Parathyroid adenoma (tissue), 2 donors: ENCODE measurements at regions not wholly inside any gene's neighbourhood (a gene's known extent, or its start where the extent isn't known, plus 50 kb on each side); places are given as distances from the start of the nearest gene placed in this dataset.
A peak's percentile ranks its signal among the peaks of the same experiment; 100 is the strongest.

Experiments
- H2AFZ ChIP-seq: fragments of 300-600 bp; sonication (generic); one replicate; pipeline ENCODE4 v1.7.0; 2017; ENCODE audit warnings: antibody characterized with exemption, mild to moderate bottlenecking
- H3K27ac ChIP-seq: fragments of 300-600 bp; sonication (generic); one replicate; pipeline ENCODE4 v1.7.0; 2017
- H3K27me3 ChIP-seq: fragments of 300-600 bp; sonication (generic); one replicate; pipeline ENCODE4 v1.7.0; 2017; ENCODE audit warnings: low read length; ENCODE audit not compliant: control insufficient read depth, insufficient read depth
- H3K36me3 ChIP-seq: fragments of 300-600 bp; sonication (generic); one replicate; pipeline ENCODE4 v1.7.0; 2017; ENCODE audit warnings: low read length; ENCODE audit not compliant: control insufficient read depth, insufficient read depth
- H3K4me1 ChIP-seq: fragments of 300-600 bp; sonication (generic); one replicate; pipeline ENCODE4 v1.7.0; 2017; ENCODE audit warnings: control low read depth
- H3K4me2 ChIP-seq: fragments of 300-600 bp; sonication (generic); one replicate; pipeline ENCODE4 v1.7.0; 2017; ENCODE audit warnings: low read length
- H3K4me3 ChIP-seq: fragments of 300-600 bp; sonication (generic); one replicate; pipeline ENCODE4 v1.7.0; 2017; ENCODE audit warnings: low read depth, low read length
- H3K79me2 ChIP-seq: fragments of 300-600 bp; sonication (generic); one replicate; pipeline ENCODE4 v1.7.0; 2017; ENCODE audit warnings: control low read depth
- H3K9ac ChIP-seq: fragments of 300-600 bp; sonication (generic); one replicate; pipeline ENCODE4 v1.7.0; 2017; ENCODE audit warnings: mild to moderate bottlenecking
- H3K9me3 ChIP-seq: fragments of 300-600 bp; sonication (generic); one replicate; pipeline ENCODE4 v1.7.0; 2017; ENCODE audit warnings: low read length; ENCODE audit not compliant: control insufficient read depth
- TF ChIP-seq, protein P1 (sequence below): fragments of 300-600 bp; sonication (generic); IDR thresholded peaks from one replicate; pipeline ENCODE4 v1.7.0; 2017; ENCODE audit warnings: antibody characterized with exemption, mild to moderate bottlenecking
- donor health status: primary hyperparathyroidism.

DNA sequence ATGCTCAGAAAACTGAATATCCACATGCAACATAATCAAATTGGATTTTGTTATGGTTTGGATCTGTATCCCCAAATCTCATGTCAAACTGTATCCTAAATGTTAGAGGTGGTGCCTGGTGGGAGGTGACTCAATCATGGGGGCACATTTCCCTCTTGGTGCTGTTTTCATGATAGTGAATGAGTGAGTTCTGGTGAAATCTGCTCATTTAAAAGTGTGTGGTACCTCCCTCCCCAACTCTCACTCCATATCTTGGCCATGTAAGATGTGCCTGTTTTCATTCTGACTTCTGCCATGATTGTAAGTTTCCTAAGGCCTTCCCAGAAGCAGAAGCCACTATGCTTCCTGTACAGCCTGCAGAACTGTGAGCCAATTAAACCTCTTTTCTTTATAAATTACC lies 239.6 kb upstream of the KLF14 start:
- H2AFZ ChIP-seq, result no peak overlapping the region
- TF ChIP-seq, protein P1, sequence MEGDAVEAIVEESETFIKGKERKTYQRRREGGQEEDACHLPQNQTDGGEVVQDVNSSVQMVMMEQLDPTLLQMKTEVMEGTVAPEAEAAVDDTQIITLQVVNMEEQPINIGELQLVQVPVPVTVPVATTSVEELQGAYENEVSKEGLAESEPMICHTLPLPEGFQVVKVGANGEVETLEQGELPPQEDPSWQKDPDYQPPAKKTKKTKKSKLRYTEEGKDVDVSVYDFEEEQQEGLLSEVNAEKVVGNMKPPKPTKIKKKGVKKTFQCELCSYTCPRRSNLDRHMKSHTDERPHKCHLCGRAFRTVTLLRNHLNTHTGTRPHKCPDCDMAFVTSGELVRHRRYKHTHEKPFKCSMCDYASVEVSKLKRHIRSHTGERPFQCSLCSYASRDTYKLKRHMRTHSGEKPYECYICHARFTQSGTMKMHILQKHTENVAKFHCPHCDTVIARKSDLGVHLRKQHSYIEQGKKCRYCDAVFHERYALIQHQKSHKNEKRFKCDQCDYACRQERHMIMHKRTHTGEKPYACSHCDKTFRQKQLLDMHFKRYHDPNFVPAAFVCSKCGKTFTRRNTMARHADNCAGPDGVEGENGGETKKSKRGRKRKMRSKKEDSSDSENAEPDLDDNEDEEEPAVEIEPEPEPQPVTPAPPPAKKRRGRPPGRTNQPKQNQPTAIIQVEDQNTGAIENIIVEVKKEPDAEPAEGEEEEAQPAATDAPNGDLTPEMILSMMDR, result no peak

DNA sequence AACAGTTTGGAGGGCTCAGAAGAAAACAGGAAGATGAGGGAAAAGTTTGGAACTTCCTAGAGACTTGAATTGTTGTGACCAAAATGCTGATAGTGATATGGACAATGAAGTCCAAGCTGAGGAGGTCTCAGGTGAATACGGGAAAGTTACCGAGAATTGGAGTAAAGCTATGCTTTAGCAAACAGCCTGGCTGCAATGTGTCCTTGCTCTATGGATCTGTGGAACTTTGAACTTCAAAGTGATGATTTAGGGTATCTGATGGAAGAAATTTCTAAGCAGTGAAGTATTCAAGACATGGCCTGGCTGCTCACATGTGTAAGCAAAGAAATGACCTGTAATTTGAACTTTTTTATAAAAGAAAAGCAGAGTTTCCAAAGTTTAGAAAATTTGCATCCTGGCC lies 240.2 kb upstream of the KLF14 start:
- no peak overlapping the region for H3K4me3 ChIP-seq
- no peak overlapping the region for H3K27ac ChIP-seq
- no peaks in the 10 kb centered on the region for H3K36me3 ChIP-seq
- peaks cover 42% of the 10 kb centered on the region for H3K79me2 ChIP-seq
- no peaks in the 10 kb centered on the region for H3K27me3 ChIP-seq
- TF ChIP-seq, protein P1, result no peak
- peaks cover 6% of the 10 kb centered on the region for H3K4me1 ChIP-seq
- H3K9ac ChIP-seq, result no peak overlapping the region
- no peak overlapping the region for H2AFZ ChIP-seq
- no peaks in the 10 kb centered on the region for H3K9me3 ChIP-seq
- no peak overlapping the region for H3K4me2 ChIP-seq

More for the DNA sequence above, 239.6 kb upstream of the KLF14 start:
- no peak overlapping the region for H3K9ac ChIP-seq
- H3K4me3 ChIP-seq, result no peak overlapping the region
- no peak overlapping the region for H3K27ac ChIP-seq
- H3K4me2 ChIP-seq, result no peak overlapping the region
- peaks cover 45% of the 10 kb centered on the region for H3K79me2 ChIP-seq
- H3K36me3 ChIP-seq, result no peaks in the 10 kb centered on the region
- H3K27me3 ChIP-seq, result no peaks in the 10 kb centered on the region
- H3K4me1 ChIP-seq, result peaks cover 6% of the 10 kb centered on the region
- no peaks in the 10 kb centered on the region for H3K9me3 ChIP-seq

DNA sequence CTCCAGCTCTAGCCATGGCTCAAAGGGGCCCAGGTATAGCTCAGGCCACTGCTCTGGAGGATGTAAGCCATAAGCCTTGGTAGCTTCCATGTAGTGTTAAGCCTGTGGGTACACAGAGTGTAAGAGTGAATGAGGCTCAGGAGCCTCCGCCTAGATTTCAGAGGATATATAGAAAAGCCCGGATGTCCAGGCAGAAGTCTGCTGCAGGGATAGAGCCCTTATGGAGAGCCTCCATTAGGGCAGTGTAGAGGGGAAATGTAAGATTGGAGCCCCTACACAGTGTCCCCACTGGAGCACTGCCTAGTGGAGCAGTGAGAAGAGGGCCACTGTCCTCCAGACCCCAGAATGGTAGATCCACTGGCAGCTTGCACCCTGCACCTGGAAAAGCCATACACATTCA lies 240.8 kb upstream of the KLF14 start:
- no peak overlapping the region for H2AFZ ChIP-seq
- H3K9me3 ChIP-seq, result no peaks in the 10 kb centered on the region
- no peak overlapping the region for H3K4me2 ChIP-seq
- peaks cover 6% of the 10 kb centered on the region for H3K4me1 ChIP-seq
- no peaks in the 10 kb centered on the region for H3K36me3 ChIP-seq
- no peak overlapping the region for H3K27ac ChIP-seq
- no peaks in the 10 kb centered on the region for H3K27me3 ChIP-seq
- peaks cover 44% of the 10 kb centered on the region for H3K79me2 ChIP-seq
- H3K4me3 ChIP-seq, result no peak overlapping the region
- H3K9ac ChIP-seq, result no peak overlapping the region
- TF ChIP-seq, protein P1, result no peak

DNA sequence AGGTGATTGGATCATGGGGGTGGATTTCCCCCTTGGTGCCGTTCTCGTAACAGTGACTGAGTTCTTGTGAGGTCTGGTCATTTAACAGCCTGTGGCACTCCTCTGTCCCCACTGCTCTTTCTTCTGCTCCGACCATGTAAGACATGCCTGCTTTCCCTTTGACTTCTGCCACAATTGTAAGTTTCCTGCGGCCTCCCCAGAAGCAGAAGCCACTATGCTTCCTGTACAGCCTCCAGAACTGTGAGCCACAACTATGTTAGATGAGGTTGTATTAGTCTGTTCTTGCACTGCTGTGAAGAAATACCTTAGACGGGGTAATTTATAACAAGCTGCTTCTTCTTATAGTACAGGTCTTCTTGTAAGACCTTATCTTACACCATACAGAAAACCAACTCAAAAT lies 241.7 kb upstream of the KLF14 start:
- Histone ChIP-seq H3K4me1 (peaks cover under 1% of the 10 kb centered on the region), H3K79me2 (peaks cover 42% of the 10 kb centered on the region), H3K27me3 (no peaks in the 10 kb centered on the region), H3K4me3 (no peak overlapping the region), H2AFZ (no peak overlapping the region), H3K4me2 (no peak overlapping the region), H3K27ac (no peak overlapping the region), H3K36me3 (no peaks in the 10 kb centered on the region), H3K9me3 (no peaks in the 10 kb centered on the region), H3K9ac (no peak overlapping the region)
- TF ChIP-seq, protein P1, result no peak

DNA sequence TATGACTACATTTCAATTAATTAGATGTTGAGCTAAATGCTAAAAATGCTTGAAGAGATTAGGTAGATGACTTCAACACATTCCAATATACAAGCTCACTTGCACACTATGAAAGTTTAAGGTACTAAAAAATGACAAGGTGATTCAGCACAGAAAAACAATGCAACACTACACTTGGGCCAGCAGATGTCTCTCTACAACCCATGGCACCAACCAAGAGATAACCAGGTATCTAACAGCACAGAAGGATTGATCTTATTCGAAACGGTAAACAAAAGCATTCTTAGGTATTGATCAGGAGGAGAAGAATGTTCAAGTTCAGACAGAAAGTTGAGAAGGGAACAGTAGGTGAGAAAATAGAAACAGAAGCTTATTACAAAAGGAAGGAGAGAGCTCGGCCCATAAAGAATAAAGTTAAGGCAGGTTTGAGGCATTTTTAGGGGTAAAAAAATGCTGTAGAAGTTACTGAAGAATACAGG lies 248.2 kb upstream of the KLF14 start:
- Histone ChIP-seq H3K27ac (no peak overlapping the region), H2AFZ (no peak overlapping the region), H3K4me3 (no peak overlapping the region), H3K9me3 (no peaks in the 10 kb centered on the region), H3K4me2 (no peak overlapping the region), H3K36me3 (no peaks in the 10 kb centered on the region), H3K4me1 (no peaks in the 10 kb centered on the region), H3K9ac (no peak overlapping the region), H3K27me3 (no peaks in the 10 kb centered on the region), H3K79me2 (peaks cover 49% of the 10 kb centered on the region)
- TF ChIP-seq, protein P1, result peak; percentile 72
